Mucosa of rectum (tissue), 2 donors: ENCODE measurements at regions not wholly inside any gene's neighbourhood (a gene's known extent, or its start where the extent isn't known, plus 50 kb on each side); places are given as distances from the start of the nearest gene placed in this dataset.
"Not testable (repeated sequence)": the region's sequence is repeated elsewhere in the genome, so short reads cannot be mapped to it uniquely, and the experiment has no call there.

Source experiments
- H3K27ac ChIP-seq, 2 donors: one replicate each; pipeline ENCODE4 v1.7.0; 2013; ENCODE audit warnings: inconsistent platforms in 2 of 2, low read depth in 2 of 2, low read length in 2 of 2
- H3K27me3 ChIP-seq, 2 donors: one replicate each; pipeline ENCODE4 v1.7.0; 2013; ENCODE audit warnings: low read length in 2 of 2; ENCODE audit not compliant: control insufficient read depth in 2 of 2, insufficient read depth in 2 of 2
- H3K36me3 ChIP-seq, 2 donors: one replicate each; pipeline ENCODE4 v1.7.0; 2013; ENCODE audit warnings: low read length in 2 of 2; ENCODE audit not compliant: control insufficient read depth in 2 of 2, insufficient read depth in 2 of 2
- H3K4me1 ChIP-seq, 2 donors: one replicate each; pipeline ENCODE4 v1.7.0; 2013; ENCODE audit warnings: low read length in 2 of 2, mild to moderate bottlenecking in 1 of 2; ENCODE audit not compliant: control insufficient read depth in 2 of 2, insufficient read depth in 2 of 2
- H3K4me3 ChIP-seq, 2 donors: one replicate each; pipeline ENCODE4 v1.7.0; 2013; ENCODE audit warnings: low read length in 2 of 2
- H3K9ac ChIP-seq, 2 donors: one replicate each; pipeline ENCODE4 v1.7.0; 2013; ENCODE audit warnings: low read length in 2 of 2, low read depth in 1 of 2, mild to moderate bottlenecking in 1 of 2
- H3K9me3 ChIP-seq, 2 donors: one replicate each; pipeline ENCODE4 v1.7.0; 2013; ENCODE audit warnings: low read length in 2 of 2; ENCODE audit not compliant: control insufficient read depth in 2 of 2
- donor health status: healthy.
- donor health status: Normal muscosa, but diverticular disease.

DNA sequence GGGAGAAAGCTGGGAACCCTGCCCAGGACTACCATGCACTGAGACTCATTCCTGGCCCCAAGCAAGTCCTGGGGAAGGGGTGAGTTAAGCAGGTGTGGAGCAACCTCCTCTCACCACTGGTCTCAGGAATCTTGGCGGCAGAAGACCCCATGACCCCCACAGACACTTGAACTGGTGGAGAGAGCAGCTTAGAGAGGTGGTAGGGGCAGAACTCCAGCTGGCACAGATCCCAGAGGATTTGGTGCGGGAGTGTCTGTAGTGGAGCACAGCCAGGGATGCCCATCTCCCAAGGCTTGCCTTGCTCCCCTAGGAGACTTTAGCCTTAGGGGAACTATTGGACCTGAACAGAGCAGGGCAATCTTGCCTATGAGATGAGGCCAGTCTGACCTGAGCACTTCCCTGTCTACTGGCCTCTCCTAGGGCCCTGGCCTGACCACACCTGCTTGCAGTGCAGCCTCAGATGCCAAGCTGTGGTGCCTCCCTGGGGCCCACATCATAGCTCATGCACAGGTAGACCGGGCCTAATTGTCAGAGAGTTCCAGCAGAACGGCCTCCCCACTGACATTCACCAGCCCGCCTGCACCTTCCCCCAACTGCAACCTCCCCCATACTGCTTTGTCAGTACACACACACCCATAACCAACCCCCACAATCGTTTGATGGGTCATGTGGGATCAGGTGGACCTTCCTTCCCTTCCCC is 78.0 kb downstream of the NAA11 start:
- Histone ChIP-seq H3K4me3 (no peak overlapping the region), H3K36me3 (no peaks in the 10 kb centered on the region), H3K27ac (no peak overlapping the region), H3K4me1 (no peaks in the 10 kb centered on the region), H3K9ac (no peak overlapping the region), H3K27me3 (no peaks in the 10 kb centered on the region), H3K9me3 (no peaks in the 10 kb centered on the region)

DNA sequence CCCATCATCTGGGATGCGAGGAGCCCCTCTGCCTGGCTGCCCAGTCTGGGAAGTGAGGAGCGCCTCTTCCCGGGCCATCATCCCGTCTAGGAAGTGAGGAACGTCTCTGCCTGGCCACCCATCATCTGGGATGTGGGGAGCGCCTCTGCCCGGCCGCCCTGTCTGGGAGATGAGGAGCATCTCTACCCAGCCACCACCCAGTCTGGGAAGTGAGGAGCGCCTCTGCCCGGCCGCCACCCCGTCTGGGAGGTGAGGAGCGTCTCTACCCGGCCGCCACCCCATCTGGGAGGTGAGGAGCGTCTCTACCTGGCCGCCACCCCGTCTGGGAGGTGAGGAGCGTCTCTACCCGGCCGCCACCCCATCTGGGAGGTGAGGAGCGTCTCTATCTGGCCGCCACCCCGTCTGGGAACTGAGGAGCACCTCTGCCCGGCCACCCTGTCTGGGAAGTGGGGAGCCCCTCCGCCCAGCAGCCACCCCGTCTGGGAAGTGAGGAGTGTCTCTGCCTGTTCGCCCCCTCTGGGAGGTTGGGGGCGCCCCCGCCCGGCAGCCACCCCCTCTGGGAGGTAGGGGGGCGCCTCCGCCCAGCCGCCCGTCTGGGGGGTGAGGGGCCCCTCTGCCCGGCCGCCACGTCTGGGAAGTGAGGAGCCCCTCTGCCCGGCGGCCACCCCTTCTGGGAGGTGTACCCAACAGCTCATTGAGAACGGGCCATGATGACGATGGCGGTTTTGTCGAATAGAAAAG is 80.5 kb downstream of the NAA11 start:
- H3K27me3 ChIP-seq, H3K27ac ChIP-seq, H3K9me3 ChIP-seq, H3K9ac ChIP-seq, H3K4me3 ChIP-seq, H3K4me1 ChIP-seq, H3K36me3 ChIP-seq: not testable (repeated sequence)

DNA sequence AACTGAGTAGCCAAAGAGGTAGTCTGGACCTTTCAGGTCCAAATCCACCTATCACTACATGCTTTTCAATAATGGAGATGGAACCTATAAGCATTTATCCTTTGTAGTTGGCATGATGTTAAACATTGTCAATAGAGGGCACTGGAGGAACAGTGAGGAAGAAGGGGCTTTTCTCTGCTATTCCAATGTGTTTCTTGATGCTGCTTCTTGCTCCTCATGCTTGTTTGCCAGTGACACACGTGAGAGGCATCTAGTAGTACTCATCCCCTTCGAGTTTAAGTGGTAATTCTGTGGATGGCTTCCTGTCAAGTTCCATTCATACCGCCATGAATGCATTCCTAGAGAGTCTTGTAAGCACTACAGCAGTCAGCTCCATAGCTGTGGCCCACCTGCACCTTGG is 84.0 kb downstream of the NAA11 start:
- H3K9me3 ChIP-seq: no peaks in the 10 kb centered on the region

DNA sequence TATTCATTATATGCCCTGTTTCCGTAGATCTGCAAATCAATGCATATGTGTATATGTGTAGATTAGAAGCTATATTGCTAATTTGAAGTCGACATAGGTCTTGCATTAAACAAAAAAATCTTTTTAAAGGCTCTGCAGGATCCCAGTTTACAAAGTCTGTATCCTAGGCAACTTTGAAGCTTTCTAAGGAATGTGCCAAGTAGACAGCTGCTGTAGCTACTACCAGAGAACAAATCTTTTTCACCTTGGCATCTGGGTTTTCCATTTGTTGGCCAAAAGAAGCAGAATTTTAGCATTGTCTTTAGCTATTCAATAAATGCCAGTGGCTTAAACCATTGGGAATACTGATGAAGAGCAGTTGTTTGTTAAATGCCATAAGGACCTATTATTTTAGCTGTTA is 88.0 kb downstream of the NAA11 start:
- Histone ChIP-seq H3K9me3 (no peaks in the 10 kb centered on the region), H3K27me3 (no peaks in the 10 kb centered on the region), H3K27ac (no peak overlapping the region), H3K4me3 (no peak overlapping the region), H3K36me3 (no peaks in the 10 kb centered on the region), H3K9ac (no peak overlapping the region), H3K4me1 (no peaks in the 10 kb centered on the region)

More for the DNA sequence above, 84.0 kb downstream of the NAA11 start:
- H3K27me3 ChIP-seq: no peaks in the 10 kb centered on the region
- H3K4me1 ChIP-seq: no peaks in the 10 kb centered on the region
- no peaks in the 10 kb centered on the region for H3K36me3 ChIP-seq
- no peak overlapping the region for H3K9ac ChIP-seq
- no peak overlapping the region for H3K27ac ChIP-seq
- H3K4me3 ChIP-seq: no peak overlapping the region

DNA sequence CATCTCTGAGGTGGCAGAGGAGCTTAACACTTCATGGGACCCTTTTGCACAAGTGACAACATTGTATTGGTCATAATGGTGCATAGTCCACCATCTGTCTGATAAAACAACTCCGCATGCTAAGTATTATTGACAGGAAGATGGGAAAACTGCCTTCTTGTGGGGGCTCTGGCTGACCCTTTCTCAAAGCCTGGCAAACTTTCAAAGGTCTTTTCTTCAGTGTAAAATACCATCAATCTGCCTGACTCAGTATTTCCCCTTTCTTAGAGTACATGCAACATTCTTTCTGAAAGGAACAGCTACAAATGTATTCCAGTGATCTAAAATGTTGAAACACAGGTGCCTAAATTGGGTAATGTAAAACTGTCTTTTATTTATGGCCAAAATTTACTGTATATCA is 89.1 kb downstream of the NAA11 start:
- no peaks in the 10 kb centered on the region for H3K9me3 ChIP-seq
- no peak overlapping the region for H3K27ac ChIP-seq
- H3K4me1 ChIP-seq: no peaks in the 10 kb centered on the region
- no peak overlapping the region for H3K4me3 ChIP-seq
- no peak overlapping the region for H3K9ac ChIP-seq
- no peaks in the 10 kb centered on the region for H3K27me3 ChIP-seq
- no peaks in the 10 kb centered on the region for H3K36me3 ChIP-seq

DNA sequence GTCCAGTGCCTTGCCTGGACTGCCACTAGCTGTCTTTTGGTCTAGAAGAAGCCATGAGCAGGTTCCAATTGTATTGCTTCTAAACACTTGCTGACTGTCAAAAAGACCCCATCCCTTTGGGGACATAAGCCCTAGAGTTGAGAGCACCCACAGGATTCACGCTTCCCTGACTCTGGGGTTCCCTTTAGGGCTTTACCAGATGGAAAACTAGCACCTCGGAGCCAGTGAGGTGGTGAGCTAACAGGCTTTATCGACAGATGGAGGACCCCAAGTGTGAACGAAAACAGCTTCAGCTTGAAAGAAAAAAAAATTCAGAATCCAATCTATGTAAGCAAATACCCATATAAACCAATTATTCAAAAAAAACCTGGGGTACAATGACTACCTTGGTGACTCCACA is 90.8 kb downstream of the NAA11 start:
- no peaks in the 10 kb centered on the region for H3K4me1 ChIP-seq
- H3K9ac ChIP-seq: no peak overlapping the region
- H3K27ac ChIP-seq: no peak overlapping the region
- no peaks in the 10 kb centered on the region for H3K27me3 ChIP-seq
- H3K9me3 ChIP-seq: no peaks in the 10 kb centered on the region
- H3K36me3 ChIP-seq: no peaks in the 10 kb centered on the region
- no peak overlapping the region for H3K4me3 ChIP-seq

DNA sequence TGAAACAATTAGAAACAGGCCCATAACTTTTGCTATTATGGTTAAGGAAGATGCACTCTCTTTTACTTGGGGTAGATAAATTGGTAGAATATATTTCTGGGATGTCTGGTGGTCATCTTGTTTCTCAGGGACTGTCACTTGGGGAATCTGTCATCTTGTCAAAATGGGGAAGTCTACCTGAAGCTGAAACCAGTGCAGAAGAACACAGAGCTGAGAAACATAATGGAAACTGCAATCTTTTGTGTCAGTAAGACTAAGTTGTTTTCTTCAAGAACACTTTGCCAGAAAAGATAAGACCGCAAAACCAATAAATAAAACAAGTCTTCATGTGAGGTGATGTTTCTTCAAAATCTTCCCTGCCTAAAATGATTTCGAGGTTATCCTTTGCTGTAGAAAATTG is 92.0 kb downstream of the NAA11 start:
- H3K9ac ChIP-seq: no peak overlapping the region

DNA sequence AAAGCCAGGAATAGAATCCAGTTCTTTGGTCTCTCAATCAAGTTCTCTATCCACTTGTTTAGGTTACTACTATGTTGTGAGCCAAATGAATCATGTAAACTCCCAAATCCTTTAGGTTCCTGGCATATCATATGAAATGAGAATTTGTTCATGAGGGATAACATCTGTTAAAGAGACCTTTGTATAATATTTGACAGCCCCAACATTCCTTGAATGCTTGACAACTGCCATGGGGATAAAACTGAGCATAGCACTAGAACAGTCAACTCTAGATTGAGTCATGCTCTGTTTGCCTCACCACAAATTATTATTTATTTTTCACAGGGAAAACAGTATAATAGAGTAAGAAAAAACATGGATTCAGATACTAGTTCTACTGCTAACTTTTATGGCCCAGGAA is 93.3 kb downstream of the NAA11 start:
- Histone ChIP-seq H3K4me1 (no peaks in the 10 kb centered on the region), H3K27ac (no peak overlapping the region), H3K36me3 (no peaks in the 10 kb centered on the region), H3K9me3 (no peaks in the 10 kb centered on the region), H3K4me3 (no peak overlapping the region), H3K9ac (no peak overlapping the region), H3K27me3 (no peaks in the 10 kb centered on the region)

More for the DNA sequence above, 92.0 kb downstream of the NAA11 start:
- H3K27me3 ChIP-seq: no peaks in the 10 kb centered on the region
- H3K4me3 ChIP-seq: no peak overlapping the region
- no peaks in the 10 kb centered on the region for H3K9me3 ChIP-seq
- H3K27ac ChIP-seq: no peak overlapping the region
- H3K4me1 ChIP-seq: no peaks in the 10 kb centered on the region
- H3K36me3 ChIP-seq: no peaks in the 10 kb centered on the region

DNA sequence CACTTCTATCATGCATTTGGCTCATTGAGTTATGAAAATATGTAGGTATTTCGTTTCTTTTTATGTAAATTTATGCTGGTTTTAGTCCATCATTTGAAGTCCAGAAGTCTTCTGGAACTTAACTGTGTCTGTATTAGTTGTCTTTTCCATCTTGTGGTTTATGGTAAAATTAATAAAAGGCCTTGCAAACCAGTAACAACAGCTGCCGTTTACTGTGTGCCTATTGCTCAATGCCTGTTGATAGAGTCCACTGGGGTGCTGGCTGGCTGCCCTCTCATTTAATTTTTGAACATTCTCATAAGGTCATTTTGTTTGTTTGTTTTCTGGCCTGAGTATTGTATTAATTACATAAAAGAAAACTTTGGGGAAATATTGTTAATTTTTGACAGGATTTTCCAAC is 98.0 kb downstream of the NAA11 start:
- H3K9ac ChIP-seq: no peak overlapping the region
- no peaks in the 10 kb centered on the region for H3K9me3 ChIP-seq
- no peaks in the 10 kb centered on the region for H3K27me3 ChIP-seq
- no peaks in the 10 kb centered on the region for H3K36me3 ChIP-seq
- H3K4me3 ChIP-seq: no peak overlapping the region
- H3K27ac ChIP-seq: no peak overlapping the region
- H3K4me1 ChIP-seq: no peaks in the 10 kb centered on the region

DNA sequence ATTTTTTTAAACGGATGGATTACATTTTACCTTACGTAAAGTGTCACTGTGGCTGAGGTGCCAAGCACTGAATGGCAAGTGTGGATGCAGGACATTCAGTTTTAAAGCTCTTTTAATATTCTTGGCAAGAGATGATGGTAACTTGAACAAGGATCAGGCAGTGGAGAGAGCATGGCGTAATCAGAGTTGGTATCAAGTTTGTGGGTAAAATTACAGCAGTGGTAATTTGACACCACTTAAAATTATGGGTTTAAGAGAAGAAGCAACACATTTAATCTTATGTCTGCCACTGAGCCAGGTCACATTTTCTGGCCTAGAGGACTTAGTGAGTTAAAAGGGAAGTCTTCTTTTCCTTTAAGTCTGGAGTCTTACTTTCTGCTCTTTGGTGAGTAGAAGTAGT is 100.5 kb downstream of the NAA11 start:
- Histone ChIP-seq H3K27me3 (no peaks in the 10 kb centered on the region), H3K36me3 (no peaks in the 10 kb centered on the region), H3K27ac (no peak overlapping the region), H3K4me1 (no peaks in the 10 kb centered on the region), H3K9ac (no peak overlapping the region), H3K9me3 (no peaks in the 10 kb centered on the region), H3K4me3 (no peak overlapping the region)
